HPDE6-E6E7 (cell line): ENCODE measurements at regions not wholly inside any gene's neighbourhood (a gene's known extent, or its start where the extent isn't known, plus 50 kb on each side); places are given as distances from the start of the nearest gene placed in this dataset.
"Not testable (repeated sequence)": the region's sequence is repeated elsewhere in the genome, so short reads cannot be mapped to it uniquely, and the experiment has no call there.

Experiments
- DNase-seq: peaks from one replicate; pipeline ENCODE4 v3.0.0; 2011; ENCODE audit warnings: missing footprints; ENCODE audit errors: extremely low spot score

DNA sequence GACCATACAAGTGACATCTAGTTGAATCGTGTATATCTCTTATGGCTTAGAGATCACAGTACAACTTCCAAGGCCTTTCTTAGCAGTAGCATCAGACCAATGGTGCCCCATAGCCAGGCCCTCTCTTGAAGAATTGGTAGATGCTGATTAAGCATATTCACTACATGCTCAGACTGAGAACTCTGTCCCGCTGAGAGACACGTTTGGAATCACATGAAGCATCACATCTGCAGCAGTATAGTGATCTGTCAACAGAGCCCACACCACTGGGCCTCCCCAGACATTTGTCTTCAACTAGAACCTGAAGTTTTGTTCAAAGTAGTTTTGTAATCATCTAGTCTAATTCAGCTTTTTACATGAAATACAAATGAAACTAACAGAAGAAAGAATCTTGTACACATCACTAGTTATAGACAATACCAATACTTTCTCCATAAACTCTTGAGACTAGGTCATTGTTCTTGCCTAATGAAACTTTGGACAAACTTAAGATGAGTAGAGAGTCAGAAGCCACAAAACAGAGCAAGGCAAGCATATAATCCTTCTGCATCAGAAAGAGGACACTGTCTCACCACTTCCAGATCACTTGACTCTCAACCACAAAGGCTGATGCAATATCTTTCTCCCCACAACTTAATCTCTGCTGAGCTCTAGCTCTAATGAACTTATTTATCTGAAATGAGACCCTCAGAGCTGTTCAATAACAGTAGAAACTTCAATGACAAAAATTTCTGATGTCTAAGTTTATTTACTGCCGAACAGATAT lies 182.7 kb downstream of the TBX18 start:
- DNase-seq = no peak

GRCh38 chr6:84579404-84579803 lies 185.0 kb downstream of the TBX18 start:
- no peak for DNase-seq

GRCh38 chr6:84576029-84576428 lies 188.4 kb downstream of the TBX18 start:
- DNase-seq = no peak

DNA sequence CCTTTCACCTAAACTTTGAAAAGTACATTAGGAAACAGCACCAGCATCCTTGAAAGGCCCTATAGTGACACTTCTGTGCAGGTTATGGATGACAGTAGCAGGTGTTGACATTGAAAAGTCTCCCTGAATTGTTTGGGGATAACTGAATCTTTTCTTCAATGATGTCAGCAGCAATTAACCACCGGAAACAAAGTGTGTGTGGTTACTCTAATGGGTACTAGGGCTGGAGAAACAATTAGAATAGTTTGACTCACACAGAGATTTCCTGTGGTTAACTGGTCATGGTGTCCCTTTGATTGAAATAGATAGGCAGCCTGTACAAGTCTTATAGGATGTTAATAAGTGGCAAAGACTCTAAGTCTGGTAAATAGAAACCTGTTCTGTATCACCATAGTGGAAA lies 189.1 kb downstream of the TBX18 start:
- no peak for DNase-seq

DNA sequence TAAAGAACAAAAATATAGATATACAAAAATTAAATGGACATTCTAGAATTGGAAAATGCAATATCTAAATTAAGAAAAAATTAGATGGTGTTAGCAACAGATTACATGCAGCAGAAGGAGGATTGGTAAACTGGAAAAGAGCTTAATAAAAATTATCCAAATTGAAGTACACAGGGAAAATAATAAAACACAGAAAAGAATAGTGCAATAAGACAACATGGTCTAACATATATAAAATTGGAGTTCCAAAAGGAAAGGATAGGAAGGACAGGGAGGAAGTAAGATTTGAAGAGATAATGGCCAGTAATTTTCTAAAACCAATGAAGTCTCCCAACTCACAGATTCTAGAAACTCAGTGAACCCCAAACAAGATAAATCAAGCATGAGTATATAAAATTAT lies 194.5 kb downstream of the TBX18 start:
- no peak for DNase-seq

- DNase-seq = no peak
These were observed 195.4 kb downstream of the TBX18 start for GRCh38 chr6:84568971-84569370.

DNA sequence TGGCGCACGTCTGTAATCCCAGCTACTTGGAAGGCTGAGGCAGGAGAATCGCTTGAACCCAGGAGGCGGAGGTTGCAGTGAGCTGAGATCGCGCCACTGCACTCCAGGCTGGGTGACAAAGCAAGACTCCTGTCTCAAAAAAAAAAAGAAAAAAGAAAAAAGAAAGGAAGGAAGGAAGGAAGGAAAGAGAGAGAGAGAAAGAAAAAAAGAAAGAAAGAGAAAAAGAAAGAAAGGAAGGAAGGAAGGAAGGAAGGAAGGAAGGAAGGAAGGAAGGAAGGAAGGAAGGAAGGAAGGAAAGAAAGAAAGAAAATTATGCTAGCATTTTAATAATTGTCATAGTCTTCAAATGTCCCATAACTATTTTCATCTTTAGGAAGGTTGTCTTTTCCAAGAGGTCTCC lies 198.7 kb downstream of the TBX18 start:
- DNase-seq = not testable (repeated sequence)

DNA sequence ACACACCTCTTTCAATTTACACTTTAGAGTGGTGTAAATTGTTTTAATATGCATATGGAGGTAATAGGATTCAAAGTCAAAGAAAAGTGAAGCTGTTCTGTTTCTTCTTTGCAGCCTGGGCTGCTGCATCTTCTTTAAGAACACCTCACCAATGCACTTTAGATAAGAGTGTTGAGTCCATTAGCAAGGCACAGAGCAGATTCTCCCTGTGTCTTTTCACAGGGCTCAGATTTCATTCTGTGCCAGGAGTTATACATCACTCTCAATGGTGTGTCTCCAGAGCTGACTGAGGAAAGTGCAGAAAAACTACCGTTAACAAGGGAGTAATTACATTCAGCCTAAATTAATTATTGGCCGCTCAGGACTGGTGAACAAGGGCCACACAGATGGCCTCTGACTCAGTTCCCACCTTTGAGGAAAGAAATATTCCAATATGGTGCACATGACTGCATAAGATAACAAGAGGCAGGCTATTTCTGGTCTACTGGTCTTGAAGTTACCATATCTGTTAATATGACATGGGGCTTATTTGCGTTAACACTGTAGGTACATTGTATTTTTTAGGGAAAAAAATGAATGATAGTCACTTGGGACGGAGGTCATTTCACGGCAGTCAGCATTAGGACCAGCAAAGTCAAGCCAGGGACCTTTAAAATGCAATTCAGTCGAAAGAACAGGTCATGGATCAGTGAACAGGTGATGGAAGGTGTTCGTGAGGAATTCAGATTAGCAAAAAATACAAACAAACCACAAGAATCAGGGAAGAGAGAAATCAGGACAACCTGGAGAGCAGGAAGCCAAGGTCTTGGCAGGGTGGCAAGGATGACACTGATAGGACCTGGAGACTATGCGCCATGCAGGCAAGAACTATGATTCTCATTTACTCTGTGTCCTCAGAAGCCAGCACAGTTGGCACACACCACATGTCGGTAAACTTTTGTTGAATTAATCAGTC lies 203.7 kb downstream of the TBX18 start:
- DNase-seq = no peak

DNA sequence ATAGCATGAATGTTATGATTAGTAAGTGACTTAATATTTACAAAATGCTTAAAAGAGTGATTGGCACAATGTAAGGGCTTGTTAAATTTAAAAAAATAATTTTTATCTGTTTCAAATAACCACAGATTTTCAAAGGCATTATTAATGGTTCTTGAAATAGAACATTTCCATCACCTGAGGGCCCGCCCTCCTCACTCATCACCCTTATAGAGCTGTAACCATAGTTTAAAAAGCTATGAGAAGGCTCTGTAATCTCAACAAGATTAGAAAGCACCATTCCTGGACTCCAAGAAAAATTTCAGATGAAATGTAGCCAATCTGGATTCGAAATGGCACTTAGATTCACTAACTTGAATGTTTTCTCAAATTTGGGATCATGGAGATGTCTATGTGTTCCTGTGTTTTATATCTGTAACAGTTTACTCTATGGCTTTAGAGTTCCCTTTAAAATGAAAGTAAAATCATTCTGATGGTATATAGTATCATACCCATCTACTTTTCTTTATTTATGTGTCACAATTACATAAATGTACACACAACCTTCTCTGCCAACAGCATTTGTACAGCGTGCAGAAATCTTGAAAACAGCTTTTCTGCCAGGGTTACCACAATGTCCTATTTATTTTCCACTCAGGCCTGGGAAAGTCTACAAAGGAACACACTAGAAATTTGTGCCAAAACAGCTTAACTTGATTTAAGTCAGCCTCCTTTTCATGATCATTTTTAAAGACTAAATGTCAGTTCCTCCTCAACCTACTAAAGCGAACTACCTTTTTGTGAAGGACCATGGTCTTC lies 207.7 kb downstream of the TBX18 start:
- DNase-seq = no peak

DNA sequence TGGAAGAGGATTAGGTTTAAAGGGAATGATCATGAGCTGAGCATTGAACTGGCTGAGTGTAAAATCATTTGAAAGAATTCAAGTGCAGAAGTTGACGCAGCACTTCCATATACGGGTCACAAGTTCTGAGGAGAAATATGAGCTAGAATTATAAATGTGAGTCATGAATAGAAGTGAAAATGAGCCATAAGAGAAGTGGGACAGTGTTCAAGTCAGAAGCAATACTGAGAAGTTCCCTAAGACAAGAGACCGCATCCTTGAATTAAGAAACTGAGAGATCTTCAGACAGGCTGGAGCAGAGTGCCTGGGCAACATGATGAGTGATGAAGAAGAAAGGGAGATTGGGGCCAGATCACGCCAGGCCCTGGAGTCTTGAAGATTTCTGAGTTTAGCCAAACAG lies 209.7 kb downstream of the TBX18 start:
- DNase-seq = no peak

- no peak for DNase-seq
These were observed 210.3 kb downstream of the TBX18 start for GRCh38 chr6:84554074-84554473.

DNA sequence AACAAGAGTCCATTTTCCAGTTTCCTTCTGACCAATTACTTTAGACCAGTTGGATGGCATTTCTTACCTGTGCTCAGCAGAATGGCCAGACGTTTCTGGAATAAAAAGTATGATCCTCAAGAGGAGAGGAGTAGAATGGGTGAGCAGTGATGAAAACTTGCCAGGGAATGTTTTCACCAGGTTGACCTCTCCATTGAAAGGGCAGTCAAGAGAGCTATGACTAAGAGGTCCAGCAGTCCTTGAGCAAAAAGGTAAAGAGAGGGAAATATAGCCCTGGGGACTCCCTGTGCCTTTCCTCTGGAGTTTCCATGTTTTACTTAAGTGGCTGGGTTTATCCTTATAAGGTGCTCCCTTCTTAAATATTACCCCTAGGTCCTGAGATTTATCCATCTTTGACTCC lies 210.9 kb downstream of the TBX18 start:
- DNase-seq = no peak

DNA sequence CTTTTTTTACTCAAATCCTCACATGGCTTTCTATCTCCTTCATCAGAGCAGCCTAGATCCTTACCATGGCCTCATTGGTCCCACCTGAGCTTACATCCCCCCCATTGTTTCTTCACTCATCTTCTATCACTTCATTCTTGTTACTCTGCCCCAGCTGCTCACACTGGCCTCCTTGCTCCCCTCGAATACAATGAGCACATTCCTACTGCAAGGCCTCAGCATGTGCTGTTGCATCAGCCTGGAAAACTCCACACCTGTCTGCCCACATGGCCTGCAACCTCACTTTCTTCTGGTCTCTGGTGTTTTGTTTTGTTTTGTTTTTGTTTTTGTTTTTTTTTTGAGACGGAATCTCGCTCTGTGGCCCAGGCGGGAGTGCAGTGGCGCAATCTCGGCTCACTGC lies 212.6 kb downstream of the TBX18 start:
- no peak for DNase-seq

GRCh38 chr6:84549917-84550316 lies 214.5 kb downstream of the TBX18 start:
- DNase-seq = peak; percentile 10

GRCh38 chr6:84547341-84547801 lies 217.0 kb downstream of the TBX18 start:
- DNase-seq = no peak

GRCh38 chr6:84546427-84546914 lies 217.9 kb downstream of the TBX18 start:
- DNase-seq = no peak

DNA sequence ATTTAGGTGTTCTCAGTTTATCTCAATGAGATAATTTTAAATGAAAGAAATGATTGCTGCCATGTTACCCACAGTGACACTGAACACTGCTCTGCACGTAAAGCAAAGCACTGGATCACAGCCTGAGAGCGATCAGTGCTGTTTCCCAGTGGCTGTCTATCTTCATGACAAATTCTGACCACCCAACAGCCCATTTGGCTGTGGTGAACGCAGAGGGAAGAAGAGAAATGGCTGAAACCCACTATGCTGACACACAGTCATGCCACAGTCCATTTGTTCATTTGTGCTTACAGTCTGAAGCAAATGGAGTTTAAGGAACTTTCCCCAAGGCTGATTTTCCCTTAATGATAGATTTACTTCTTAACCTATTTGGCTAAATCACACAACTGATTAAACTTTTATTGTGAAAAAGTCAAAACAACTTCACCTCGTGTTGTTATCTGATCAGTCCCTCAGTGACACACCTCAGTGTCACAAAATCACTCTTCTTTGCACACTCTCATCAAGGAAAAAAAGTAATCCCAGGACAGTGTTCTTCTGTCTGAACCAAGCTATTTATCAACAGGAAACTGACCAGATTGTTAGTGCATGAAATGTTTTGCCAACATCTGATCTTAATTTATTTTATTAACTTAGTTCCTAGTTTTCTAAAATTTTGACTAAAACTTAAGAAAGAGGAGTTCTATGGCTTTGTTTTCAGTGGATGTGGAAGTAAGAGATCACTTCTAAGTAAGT lies 225.1 kb downstream of the TBX18 start:
- no peak for DNase-seq

DNA sequence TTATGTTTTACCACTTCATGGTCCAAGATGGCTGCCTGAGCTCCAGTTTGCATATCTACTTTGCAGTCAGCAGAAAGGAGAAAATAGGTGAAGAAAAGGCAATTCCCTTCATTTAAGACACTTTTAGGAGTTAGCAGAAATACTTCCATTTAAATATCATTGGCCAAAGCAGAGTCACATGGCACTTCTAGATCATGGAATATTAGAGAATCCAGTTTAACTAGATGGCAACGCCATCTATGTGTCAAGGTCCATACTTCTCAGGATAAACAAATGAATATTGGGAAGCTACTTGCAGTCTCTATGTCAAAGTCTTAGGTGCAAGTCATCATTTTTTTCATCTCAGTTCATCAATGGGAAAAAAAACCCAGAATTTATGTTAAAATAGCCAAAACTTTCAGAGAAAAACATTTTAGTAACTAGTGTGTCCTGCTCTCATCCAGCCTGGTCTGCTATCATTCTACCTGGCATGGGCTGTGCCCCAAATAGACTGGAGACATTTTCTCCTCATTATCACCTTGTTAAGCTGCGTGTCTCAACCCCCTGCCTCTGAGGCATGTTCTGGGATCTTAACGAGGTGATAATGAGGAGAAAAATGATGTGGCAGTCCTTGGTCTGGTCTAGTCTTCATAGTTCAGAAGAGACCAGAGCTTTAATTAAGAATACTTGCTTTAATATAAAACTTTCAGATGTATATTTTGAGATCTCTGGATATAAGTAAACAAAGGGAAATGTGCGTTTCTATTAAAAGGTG lies 227.3 kb downstream of the TBX18 start:
- peak; percentile 12 for DNase-seq

DNA sequence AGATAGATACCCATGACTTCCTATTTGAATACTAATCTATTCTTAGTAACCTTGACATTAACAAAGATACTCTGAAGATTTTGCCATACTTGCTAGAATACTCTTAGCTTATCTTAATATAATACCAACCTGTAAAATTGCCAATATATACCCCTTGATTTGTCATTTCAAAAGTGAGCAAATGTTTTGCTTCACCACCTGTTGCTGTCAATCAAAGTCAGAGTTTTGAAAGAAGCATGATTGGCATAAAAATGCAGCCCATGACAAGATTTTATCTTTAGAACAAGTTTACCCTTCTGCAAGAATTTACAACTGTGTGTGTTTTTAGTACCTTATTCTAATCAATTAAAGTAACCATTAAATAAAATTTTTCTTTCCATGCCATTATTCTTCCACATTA lies 236.2 kb downstream of the TBX18 start:
- DNase-seq = no peak

DNA sequence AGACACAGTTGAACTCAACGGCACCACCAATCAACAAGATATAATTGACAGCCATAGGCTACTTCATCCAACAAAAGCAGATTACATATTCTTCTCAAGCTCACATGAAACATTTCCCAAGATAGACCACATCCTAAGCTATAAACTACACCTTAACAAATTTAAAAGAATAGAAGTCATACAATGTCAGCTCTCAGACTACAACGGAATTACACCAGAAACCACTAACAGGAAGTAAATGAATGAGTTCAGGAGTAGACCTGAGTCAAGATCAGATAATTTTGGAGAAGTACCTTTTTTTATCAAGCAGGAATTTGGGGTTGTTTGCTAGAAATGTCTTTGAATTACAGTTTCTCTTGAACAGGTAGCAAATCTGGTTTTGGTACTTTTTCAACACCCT lies 237.8 kb downstream of the TBX18 start:
- DNase-seq = no peak
